HuH-7.5 (cell line): ENCODE measurements at regions not wholly inside any gene's neighbourhood (a gene's known extent, or its start where the extent isn't known, plus 50 kb on each side); places are given as distances from the start of the nearest gene placed in this dataset.
"Not testable (repeated sequence)": the region's sequence is repeated elsewhere in the genome, so short reads cannot be mapped to it uniquely, and the experiment has no call there.

ENCODE experiments used
- DNase-seq: peaks from one replicate; pipeline ENCODE4 v3.0.0; 2011; ENCODE audit warnings: low spot score

GRCh38 chr12:13562915-13563742 is 366.6 kb downstream of the EMP1 start:
- DNase-seq = no peak

DNA sequence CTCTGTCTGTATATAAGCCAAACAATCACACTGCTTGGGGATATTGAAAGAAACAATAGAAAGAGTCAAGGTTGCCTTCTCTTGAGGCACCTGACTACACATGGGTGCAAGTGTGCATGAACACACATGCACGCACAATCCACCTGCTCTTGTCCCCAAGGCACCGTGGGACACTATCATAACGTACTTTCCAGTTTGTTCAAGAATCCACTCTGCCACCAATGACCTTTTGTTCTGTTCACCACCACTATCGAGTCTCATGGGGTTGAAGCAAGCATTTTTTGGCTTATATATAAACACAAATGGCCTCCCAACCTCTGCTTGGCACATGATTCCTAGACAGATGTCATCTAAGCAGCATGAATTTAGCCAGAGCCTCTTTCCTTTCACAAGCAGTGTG is 365.4 kb downstream of the EMP1 start:
- no peak for DNase-seq

DNA sequence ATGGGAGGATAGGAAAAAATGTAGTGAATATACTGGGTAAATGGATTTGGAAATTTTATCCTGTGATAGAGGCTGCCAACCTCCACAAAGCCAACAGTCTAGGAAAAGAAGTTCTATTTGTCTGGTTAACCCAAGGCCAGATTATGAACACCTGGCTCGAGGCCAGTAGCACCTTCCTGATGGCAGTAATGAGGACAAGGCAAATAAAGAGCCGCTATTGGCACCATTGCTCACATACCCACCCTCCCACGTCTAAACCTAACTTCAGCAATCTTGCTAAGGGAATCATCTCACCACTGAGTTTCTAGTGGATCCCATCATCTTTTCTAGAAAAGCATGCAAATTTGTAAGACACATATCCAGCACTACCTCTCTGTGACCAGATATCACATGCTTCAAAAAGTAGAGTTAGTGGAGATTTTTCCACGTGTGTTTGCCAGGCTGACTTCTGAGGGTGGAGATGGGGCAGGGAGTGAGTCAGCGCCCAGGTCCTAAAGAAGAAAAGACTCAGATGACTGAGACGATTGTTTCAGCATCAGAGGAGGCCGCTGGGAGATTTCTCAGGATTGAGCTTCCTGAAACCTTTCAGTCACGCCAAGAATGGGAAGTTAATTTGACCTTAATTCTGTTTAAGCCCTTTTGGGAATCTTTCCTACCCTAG is 362.9 kb downstream of the EMP1 start:
- no peak for DNase-seq

- no peak for DNase-seq
These were observed 356.3 kb downstream of the EMP1 start for GRCh38 chr12:13552830-13553229.

DNA sequence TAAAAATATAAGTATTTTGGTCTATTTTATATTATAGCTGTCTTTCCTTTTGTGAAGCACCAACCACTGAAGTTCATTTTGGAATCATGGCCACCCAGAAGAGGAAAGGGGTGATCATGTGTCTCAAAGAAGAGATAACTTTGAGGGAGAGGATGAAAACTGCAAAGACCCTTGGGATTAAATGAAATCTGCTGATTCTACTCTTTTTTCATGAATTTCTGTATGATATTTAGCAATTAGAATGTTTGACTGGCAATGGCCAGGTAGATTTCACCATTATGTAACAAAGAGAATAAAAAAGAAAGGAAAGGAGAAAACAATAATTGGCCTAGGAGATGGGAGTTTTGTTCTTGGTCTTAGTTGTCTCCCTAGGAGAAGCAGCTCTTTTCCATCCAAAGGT is 350.8 kb downstream of the EMP1 start:
- DNase-seq = no peak

DNA sequence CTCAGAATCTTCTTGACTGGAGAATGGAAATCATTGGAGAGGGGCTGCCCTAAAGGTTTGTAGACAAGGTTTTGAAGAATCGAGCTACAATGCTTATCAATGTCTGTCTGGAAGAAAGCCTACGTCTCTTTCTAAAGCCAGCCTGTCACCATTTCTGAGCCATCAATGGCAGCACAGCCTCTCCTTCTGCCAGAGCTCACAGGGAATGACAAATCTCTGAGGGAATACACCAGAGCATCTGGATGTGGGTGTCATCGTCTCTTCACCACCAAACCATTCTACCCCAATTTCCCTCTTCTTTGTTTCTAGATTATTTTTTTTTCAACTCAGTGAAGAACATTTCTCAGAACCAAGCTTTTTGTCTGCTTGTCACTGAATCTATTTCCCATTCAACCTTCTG is 349.7 kb downstream of the EMP1 start:
- DNase-seq = no peak

DNA sequence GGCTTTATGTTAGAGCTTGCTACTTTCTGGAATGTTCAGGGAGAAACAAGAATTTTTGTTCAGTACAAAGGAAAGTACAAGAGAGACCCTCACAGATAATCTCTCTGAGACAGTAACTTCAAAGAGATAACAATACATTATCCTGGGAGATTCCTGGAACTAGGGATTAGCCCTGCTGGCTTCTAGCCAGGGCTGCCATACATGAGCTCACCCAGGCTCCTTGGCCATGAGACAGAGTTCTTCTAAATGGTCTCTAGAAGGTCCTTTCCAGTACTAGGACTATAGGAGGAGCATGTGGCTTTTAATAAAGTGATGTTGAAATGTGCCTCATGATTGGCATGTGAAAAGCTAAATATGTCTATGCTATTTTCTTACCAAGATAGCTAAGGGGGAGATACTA is 342.5 kb downstream of the EMP1 start:
- no peak for DNase-seq

- no peak for DNase-seq
These were observed 341.6 kb downstream of the EMP1 start for GRCh38 chr12:13538136-13538535.

DNA sequence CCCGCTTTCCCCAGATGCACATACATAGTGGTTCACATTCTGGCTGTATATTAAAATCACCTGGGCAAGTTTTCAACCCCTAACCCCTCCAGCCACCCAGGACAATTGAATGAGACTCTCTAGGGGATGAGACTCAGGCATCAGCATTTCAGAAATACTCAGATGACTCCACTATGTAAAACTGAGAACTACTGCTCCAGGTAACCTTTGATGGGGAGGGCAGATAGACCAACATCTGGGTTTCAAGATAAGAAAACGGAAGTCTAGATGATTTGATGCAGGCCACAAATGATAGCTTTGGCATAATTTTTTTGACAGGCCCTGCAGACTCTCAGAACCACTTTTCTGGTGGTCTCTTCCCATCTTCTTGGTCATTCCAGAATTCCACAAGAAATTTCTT is 341.1 kb downstream of the EMP1 start:
- no peak for DNase-seq

DNA sequence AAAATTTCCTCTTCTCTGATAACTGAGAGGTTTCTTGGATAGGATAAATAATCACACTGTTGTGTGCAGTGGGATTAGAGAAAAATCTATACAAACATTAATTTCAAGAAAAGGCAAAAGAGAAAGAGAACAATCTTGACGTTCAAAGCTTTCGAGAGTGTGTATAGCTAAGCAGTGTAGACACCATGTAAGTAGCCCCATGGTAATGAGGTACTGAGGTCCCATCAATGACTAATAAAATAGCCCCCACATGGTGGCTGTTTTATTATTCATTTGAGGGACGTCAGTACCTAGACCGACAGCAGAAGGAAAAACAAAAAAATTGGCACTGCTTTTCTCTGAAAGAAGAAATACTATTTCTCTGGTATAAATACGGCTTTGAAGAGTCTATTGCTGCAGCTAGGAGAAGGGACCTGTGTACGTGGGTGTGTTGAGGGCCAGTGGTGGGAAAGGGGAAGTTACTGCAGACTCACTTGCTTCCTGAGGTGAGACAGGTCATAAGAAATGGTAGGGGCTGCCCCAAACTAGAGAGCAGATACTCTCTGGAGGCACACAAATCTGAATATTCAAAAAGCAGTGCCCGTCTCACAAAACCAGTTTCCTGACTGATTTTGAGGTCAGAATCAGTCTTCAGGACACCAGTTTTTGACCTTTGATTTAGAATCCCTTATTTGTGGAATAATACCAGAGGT is 339.8 kb downstream of the EMP1 start:
- no peak for DNase-seq

- DNase-seq = peak; percentile 12
These were observed 338.3 kb downstream of the EMP1 start for GRCh38 chr12:13534645-13535398.

DNA sequence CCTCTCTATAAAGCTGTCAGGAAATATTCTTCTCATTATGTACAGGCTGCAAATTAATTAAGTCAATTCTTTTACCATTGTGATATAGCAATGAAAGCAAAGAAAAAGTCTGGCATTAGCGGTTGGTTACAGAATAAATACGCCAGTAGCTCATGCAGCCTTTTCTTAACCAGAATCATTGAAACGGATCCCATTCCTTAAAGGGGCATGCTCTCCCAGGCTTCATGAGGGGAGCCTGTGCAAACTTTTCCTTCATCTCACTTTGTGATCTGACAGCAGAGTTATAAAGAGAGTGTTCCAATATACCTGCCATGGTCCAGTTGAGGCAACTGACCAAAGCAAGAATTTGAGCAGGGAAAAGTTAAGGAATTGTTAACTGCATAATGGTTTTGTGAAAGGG is 337.7 kb downstream of the EMP1 start:
- no peak for DNase-seq

DNA sequence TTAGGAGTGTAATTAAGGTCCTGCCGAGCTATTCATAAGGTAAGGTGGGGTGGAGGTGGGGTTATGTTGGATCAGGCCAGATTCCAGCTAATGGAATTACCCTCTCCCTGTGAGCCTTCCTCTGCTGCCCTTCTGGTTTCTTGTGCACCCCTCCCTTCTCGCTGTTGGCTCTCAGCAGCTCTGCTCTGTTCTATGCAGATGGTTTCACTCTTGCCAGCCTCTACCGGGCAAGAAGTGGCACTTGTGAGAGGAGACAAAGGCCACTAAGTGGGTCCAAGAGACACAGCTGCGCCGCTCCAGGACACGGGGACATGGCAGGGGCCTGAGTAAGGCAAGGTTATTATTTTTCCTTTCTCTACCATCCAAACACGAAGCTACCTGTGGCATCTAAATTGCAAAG is 334.4 kb downstream of the EMP1 start:
- no peak for DNase-seq

DNA sequence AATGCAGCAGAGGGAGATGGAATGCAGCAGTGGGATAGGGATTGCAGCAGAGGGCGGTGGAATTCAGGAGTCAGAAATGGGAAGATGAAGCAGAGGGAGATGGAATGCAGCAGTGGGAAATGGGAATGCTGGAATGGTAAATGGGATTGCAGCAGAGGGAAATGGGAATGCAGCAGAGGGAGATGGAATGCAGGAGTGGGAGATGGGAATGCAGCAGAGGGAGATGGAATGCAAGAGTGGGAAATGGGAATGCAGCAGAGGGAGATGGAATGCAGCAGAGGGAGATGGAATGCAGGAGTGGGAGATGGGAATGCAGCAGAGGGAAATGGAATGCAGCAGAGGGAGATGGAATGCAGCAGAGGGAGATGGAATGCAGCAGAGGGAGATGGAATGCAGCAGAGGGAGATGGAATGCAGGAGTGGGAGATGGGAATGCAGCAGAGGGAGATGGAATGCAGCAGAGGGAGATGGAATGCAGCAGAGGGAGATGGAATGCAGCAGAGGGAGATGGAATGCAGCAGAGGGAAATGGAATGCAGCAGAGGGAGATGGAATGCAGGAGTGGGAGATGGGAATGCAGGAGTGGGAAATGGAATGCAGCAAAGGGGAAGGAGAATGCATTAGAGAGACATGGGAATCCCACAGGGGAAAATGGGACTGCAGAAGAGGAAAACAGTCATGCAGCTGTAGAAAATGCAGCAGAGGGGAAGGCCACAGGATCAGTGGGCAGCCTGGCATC is 329.8 kb downstream of the EMP1 start:
- not testable (repeated sequence) for DNase-seq

DNA sequence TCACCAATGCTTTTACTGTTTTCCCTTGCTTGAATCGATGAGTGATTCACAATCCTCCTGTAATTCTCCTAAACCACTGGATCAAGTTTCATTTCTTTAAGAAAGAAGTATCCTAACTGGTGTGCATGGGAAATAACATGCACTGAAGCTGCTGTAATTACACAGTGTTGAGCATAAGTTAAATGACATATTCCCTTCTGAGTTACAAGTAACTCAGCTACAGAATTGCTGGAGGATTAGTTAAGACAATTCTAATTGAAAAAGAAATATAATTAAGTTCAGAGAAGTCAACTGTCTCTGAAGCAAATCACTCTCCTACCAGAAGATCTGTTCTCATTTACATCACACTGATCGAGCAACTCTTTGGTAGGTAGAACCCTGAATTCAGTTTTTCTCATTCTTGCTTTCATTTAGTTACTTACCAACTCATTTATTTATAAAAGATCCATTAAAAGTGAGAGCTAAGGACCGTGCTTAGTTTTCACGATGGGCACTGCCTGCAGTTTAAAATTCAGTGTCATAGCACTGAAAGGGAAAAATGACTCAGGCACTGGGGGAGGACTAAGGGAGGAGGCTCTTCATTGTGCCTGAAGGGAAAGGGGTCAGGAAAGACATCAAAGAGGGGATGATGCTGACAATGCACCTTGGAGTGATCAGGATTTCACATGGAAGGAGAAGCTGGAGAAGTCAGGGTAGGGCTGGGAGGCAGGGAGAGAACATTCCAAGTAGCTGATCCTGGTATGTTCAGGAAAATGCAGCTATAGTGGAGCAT is 327.2 kb downstream of the EMP1 start:
- DNase-seq = no peak

GRCh38 chr12:13518034-13518433 is 321.5 kb downstream of the EMP1 start:
- DNase-seq = not testable (repeated sequence)

- no peak for DNase-seq
These were observed 313.2 kb downstream of the EMP1 start for GRCh38 chr12:13509740-13510139.

DNA sequence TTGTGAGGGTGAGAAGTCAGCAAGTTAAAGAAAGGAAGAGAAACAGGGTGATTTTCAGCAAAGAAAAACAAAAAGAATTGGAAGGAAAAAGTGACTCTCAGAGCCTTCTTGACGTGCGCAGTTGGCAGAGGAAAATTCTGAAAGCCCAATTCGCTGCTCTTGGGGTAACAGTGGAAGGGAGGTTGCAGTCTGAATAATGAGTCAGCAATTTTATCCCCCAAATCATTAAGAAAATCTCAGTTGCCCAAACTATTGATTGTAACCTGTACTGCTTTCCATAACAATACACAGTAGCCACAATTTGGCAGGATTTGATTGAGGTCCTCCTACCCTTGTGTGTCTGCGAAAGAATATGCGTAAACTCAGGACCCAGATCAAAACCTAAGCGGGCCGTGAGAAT is 309.1 kb downstream of the EMP1 start:
- no peak for DNase-seq

DNA sequence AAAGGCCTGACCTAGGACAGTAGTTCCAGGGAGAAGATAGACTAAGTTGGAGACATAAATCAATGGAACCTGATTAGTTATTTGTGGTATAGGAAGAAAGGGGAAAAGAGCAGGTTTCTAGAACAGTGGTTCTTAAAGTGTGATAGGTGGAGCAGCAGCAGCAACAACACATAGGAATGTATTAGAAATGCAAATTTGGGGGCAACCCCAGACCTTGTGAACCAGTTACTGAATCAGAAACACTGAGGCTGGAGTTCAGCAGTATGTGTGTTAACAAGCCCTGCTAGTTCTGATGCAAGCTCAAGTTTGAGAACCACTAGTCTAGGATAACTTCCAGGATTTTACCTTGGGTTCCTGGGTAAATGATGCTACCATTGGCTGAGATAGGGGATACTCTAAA is 308.7 kb downstream of the EMP1 start:
- no peak for DNase-seq

DNA sequence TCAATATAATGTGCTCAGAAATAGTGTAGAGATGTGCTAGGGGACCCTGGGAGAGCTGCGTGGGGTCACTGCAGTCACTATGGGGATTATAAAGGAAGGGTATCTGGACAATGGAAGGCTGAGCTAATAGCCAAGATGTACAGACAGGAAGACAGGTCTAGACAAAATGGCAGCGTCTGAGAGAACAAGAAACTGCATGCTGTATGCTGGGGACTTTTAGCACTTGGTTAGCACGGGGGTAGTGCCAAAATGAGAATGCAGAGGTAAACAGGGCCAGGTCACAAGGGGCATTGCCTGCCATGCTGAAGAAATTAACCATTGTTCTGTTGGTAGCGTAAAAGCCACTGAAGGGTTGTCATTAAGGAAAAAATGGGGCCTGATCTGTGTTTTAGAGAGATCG is 308.2 kb downstream of the EMP1 start:
- DNase-seq = no peak

DNA sequence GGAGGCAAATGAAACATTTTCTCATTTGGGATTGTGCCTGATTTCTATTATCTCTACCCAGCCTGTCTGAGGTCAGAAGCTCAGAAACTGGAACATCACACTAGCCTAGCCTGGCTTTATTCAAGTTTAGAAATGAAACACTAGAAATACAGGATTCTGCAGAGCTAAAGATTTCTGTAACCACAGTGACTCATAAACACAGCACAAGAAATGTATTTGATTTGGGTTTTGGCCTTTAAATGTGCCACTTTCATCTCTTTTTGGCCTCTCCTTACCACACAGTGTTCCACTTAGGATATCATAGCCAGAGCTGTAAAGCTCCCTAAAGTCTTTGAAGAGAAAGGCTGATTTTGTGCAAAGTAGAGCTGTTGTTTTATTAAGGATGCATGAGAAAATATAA is 307.5 kb downstream of the EMP1 start:
- DNase-seq = no peak
